22Rv1 (cell line): ENCODE measurements at regions not wholly inside any gene's neighbourhood (a gene's known extent, or its start where the extent isn't known, plus 50 kb on each side); places are given as distances from the start of the nearest gene placed in this dataset.

Experiments used
- H3K27ac ChIP-seq: fragments of 450-650 bp; 2 replicates; pipeline ENCODE4 v1.5.1; 2017
- CTCF ChIP-seq: fragments of 450-650 bp; IDR thresholded peaks from 2 replicates; pipeline ENCODE4 v1.5.1; 2017; ENCODE audit warnings: mild to moderate bottlenecking
- ZFX ChIP-seq: fragments of 450-650 bp; IDR thresholded peaks from 2 replicates; pipeline ENCODE4 v1.6.1; 2017; ENCODE audit warnings: antibody characterized with exemption, borderline replicate concordance

- no peak overlapping the region for H3K27ac ChIP-seq
- no peak for TF ChIP-seq CTCF
- TF ChIP-seq ZFX = no peak
Observed at GRCh38 chr6:90993770-90994169, 406.9 kb upstream of the MAP3K7 start.

GRCh38 chr6:90989763-90990162, 402.9 kb upstream of the MAP3K7 start:
- TF ChIP-seq CTCF (no peak), ZFX (no peak)

GRCh38 chr6:90984066-90984465, 397.2 kb upstream of the MAP3K7 start:
- no peak for TF ChIP-seq ZFX
- no peak for TF ChIP-seq CTCF
- no peak overlapping the region for H3K27ac ChIP-seq

More at GRCh38 chr6:90989763-90990162, 402.9 kb upstream of the MAP3K7 start:
- H3K27ac ChIP-seq = no peak overlapping the region

GRCh38 chr6:90983462-90983861, 396.6 kb upstream of the MAP3K7 start:
- no peak for TF ChIP-seq CTCF
- no peak for TF ChIP-seq ZFX
- no peak overlapping the region for H3K27ac ChIP-seq

GRCh38 chr6:90982581-90982980, 395.7 kb upstream of the MAP3K7 start:
- no peak overlapping the region for H3K27ac ChIP-seq
- TF ChIP-seq ZFX = no peak
- no peak for TF ChIP-seq CTCF

- TF ChIP-seq CTCF (peak; percentile 32), ZFX (no peak)
- H3K27ac ChIP-seq = no peak overlapping the region
Observed at GRCh38 chr6:90982051-90982450, 395.2 kb upstream of the MAP3K7 start.

GRCh38 chr6:90978046-90978445, 391.2 kb upstream of the MAP3K7 start:
- TF ChIP-seq CTCF = no peak
- TF ChIP-seq ZFX = no peak
- H3K27ac ChIP-seq = no peak overlapping the region
